ENCODE measurements at regions not wholly inside any gene's neighbourhood (a gene's known extent, or its start where the extent isn't known, plus 50 kb on each side); places are given as distances from the start of the nearest gene placed in this dataset.

GRCh38 chr3:165346503-165346902 is 150.3 kb upstream of the SLITRK3 start:
- TF ChIP-seq, protein P1, sequence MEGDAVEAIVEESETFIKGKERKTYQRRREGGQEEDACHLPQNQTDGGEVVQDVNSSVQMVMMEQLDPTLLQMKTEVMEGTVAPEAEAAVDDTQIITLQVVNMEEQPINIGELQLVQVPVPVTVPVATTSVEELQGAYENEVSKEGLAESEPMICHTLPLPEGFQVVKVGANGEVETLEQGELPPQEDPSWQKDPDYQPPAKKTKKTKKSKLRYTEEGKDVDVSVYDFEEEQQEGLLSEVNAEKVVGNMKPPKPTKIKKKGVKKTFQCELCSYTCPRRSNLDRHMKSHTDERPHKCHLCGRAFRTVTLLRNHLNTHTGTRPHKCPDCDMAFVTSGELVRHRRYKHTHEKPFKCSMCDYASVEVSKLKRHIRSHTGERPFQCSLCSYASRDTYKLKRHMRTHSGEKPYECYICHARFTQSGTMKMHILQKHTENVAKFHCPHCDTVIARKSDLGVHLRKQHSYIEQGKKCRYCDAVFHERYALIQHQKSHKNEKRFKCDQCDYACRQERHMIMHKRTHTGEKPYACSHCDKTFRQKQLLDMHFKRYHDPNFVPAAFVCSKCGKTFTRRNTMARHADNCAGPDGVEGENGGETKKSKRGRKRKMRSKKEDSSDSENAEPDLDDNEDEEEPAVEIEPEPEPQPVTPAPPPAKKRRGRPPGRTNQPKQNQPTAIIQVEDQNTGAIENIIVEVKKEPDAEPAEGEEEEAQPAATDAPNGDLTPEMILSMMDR (IDR thresholded peaks at IDR 0.05), result no peak
- TF ChIP-seq POLR2A (IDR thresholded peaks at IDR 0.05) (no peak), POLR2AphosphoS5 (IDR thresholded peaks at IDR 0.05) (no peak)

All from suprapubic skin (tissue), 4 donors.